H9 (cell line): ENCODE measurements at regions not wholly inside any gene's neighbourhood (a gene's known extent, or its start where the extent isn't known, plus 50 kb on each side); places are given as distances from the start of the nearest gene placed in this dataset.
A peak's percentile ranks its signal among the peaks of the same experiment; 100 is the strongest.

Experiments used
- DNase-seq: peaks from one replicate; pipeline ENCODE4 v3.0.0-alpha.2; 2017
- H2AFZ ChIP-seq: one replicate; pipeline ENCODE4 v1.6.1; 2013; ENCODE audit warnings: mild to moderate bottlenecking, low read length, control low read depth, moderate library complexity
- H2AK5ac ChIP-seq: 2 replicates; pipeline ENCODE4 v1.6.1; 2013; ENCODE audit warnings: low read length, control low read depth, mixed read lengths; ENCODE audit not compliant: insufficient read length
- H2BK120ac ChIP-seq: one replicate; pipeline ENCODE4 v1.6.1; 2013; ENCODE audit warnings: low read depth, mild to moderate bottlenecking, low read length, control low read depth, inconsistent platforms; ENCODE audit not compliant: poor library complexity, severe bottlenecking
- H2BK12ac ChIP-seq: 2 replicates; pipeline ENCODE4 v1.6.1; 2013; ENCODE audit warnings: low read length, control low read depth, mixed read lengths, low read depth; ENCODE audit not compliant: insufficient read length
- H2BK15ac ChIP-seq: 2 replicates; pipeline ENCODE4 v1.6.1; 2013; ENCODE audit warnings: low read depth, low read length, control low read depth
- H2BK20ac ChIP-seq: one replicate; pipeline ENCODE4 v1.6.1; 2013; ENCODE audit warnings: low read depth, mild to moderate bottlenecking, low read length, control low read depth, inconsistent platforms; ENCODE audit not compliant: poor library complexity, severe bottlenecking
- H2BK5ac ChIP-seq: 2 replicates; pipeline ENCODE4 v1.6.1; 2013; ENCODE audit warnings: low read length, control low read depth, mixed read lengths; ENCODE audit not compliant: insufficient read length
- H3K14ac ChIP-seq: 2 replicates; pipeline ENCODE4 v1.6.1; 2013; ENCODE audit warnings: low read length, control low read depth; ENCODE audit not compliant: insufficient read depth
- H3K18ac ChIP-seq: 2 replicates; pipeline ENCODE4 v1.6.1; 2013; ENCODE audit warnings: low read depth, mild to moderate bottlenecking, mixed read lengths, low read length, control low read depth; ENCODE audit not compliant: insufficient read length
- H3K23ac ChIP-seq: 2 replicates; pipeline ENCODE4 v1.6.1; 2013; ENCODE audit warnings: low read length, control low read depth, mixed read lengths, low read depth; ENCODE audit not compliant: insufficient read length
- H3K23me2 ChIP-seq: 2 replicates; pipeline ENCODE4 v1.6.1; 2013; ENCODE audit warnings: low read depth, mild to moderate bottlenecking, mixed read lengths, low read length, control low read depth; ENCODE audit not compliant: insufficient read length, poor library complexity, severe bottlenecking
- H3K27ac ChIP-seq: 2 replicates; pipeline ENCODE4 v1.5.1; 2013; ENCODE audit warnings: low read length, control low read depth, mixed read lengths, low read depth; ENCODE audit not compliant: insufficient read length
- H3K27me3 ChIP-seq: 2 replicates; pipeline ENCODE4 v1.6.1; 2013; ENCODE audit warnings: low read length, control low read depth, inconsistent platforms; ENCODE audit not compliant: insufficient read depth
- H3K4ac ChIP-seq: 2 replicates; pipeline ENCODE4 v1.6.1; 2013; ENCODE audit warnings: low read depth, mild to moderate bottlenecking, control low read depth, inconsistent platforms, low read length, moderate library complexity
- H3K4me1 ChIP-seq: 2 replicates; pipeline ENCODE4 v1.6.1; 2013; ENCODE audit warnings: low read length, control low read depth, inconsistent platforms; ENCODE audit not compliant: insufficient read depth
- H3K4me2 ChIP-seq: 2 replicates; pipeline ENCODE4 v1.6.1; 2013; ENCODE audit warnings: low read length, control low read depth, mixed read lengths; ENCODE audit not compliant: insufficient read length, insufficient read depth
- H3K56ac ChIP-seq: 2 replicates; pipeline ENCODE4 v1.6.1; 2013; ENCODE audit warnings: low read depth, mild to moderate bottlenecking, mixed read lengths, low read length, control low read depth; ENCODE audit not compliant: insufficient read length
- H3K79me1 ChIP-seq: 2 replicates; pipeline ENCODE4 v1.6.1; 2013; ENCODE audit warnings: low read depth, mild to moderate bottlenecking, moderate library complexity, low read length, control low read depth, inconsistent platforms; ENCODE audit not compliant: insufficient read depth, poor library complexity, severe bottlenecking
- H3K79me2 ChIP-seq: 2 replicates; pipeline ENCODE4 v1.6.1; 2013; ENCODE audit warnings: low read length, control low read depth, inconsistent platforms; ENCODE audit not compliant: insufficient read depth
- H3K9ac ChIP-seq: 2 replicates; pipeline ENCODE4 v1.6.1; 2013; ENCODE audit warnings: low read length, control low read depth, mixed read lengths; ENCODE audit not compliant: insufficient read length; ENCODE audit errors: extremely low read depth
- H3K9me3 ChIP-seq: one replicate; pipeline ENCODE4 v1.6.1; 2013; ENCODE audit warnings: low read depth, low read length, inconsistent platforms; ENCODE audit not compliant: control insufficient read depth
- H3T11ph ChIP-seq: one replicate; pipeline ENCODE4 v1.6.1; 2013; ENCODE audit warnings: mild to moderate bottlenecking, low read length, control low read depth, inconsistent platforms
- H4K20me1 ChIP-seq: one replicate; pipeline ENCODE4 v1.6.1; 2013; ENCODE audit not compliant: control insufficient read depth, insufficient read length, insufficient read depth
- H4K5ac ChIP-seq: 2 replicates; pipeline ENCODE4 v1.6.1; 2013; ENCODE audit warnings: low read depth, mild to moderate bottlenecking, mixed read lengths, low read length, control low read depth; ENCODE audit not compliant: insufficient read length
- H4K8ac ChIP-seq: replicated peaks from 2 replicates; pipeline ENCODE4 v1.6.1; 2013; ENCODE audit warnings: low read length, control low read depth, mixed read lengths, low read depth; ENCODE audit not compliant: insufficient read length
- H4K91ac ChIP-seq: 2 replicates; pipeline ENCODE4 v1.6.1; 2013; ENCODE audit warnings: low read depth, mild to moderate bottlenecking, moderate library complexity, mixed read lengths, low read length, control low read depth; ENCODE audit not compliant: insufficient read length
- H3K27ac Mint-ChIP-seq, 3 experiments: 2 replicates in 2 of 3; 3 replicates in 1 of 3; pipeline ENCODE4 v1.8.0; 2020 to 2021; ENCODE audit warnings: mixed read lengths in 3 of 3, mild to moderate bottlenecking in 1 of 3, moderate library complexity in 1 of 3
- H3K27me3 Mint-ChIP-seq: 2 replicates; pipeline ENCODE4 v1.8.0; 2021; ENCODE audit warnings: low read depth, mild to moderate bottlenecking, moderate library complexity, mixed read lengths
- H3K36me3 Mint-ChIP-seq, 3 experiments: 2 replicates in 2 of 3; 3 replicates in 1 of 3; pipeline ENCODE4 v1.8.0; 2020 to 2021; ENCODE audit warnings: low read depth in 3 of 3, mixed read lengths in 3 of 3; ENCODE audit not compliant: insufficient read depth in 1 of 3
- H3K4me1 Mint-ChIP-seq, 2 experiments: 2 replicates each; pipeline ENCODE4 v1.8.0; 2020; ENCODE audit warnings: mixed read lengths in 2 of 2
- H3K4me3 Mint-ChIP-seq, 2 experiments: 2 replicates in 1 of 2; 3 replicates in 1 of 2; pipeline ENCODE4 v1.8.0; 2020 to 2021; ENCODE audit warnings: mild to moderate bottlenecking in 2 of 2, mixed read lengths in 2 of 2, moderate library complexity in 1 of 2
- H3K9me3 Mint-ChIP-seq, 2 experiments: 2 replicates in 1 of 2; 3 replicates in 1 of 2; pipeline ENCODE4 v1.8.0; 2020; ENCODE audit warnings: mild to moderate bottlenecking in 2 of 2, mixed read lengths in 2 of 2, moderate library complexity in 1 of 2
- CTCF ChIP-seq: fragments of 200-600 bp; sonication (generic); conservative IDR thresholded peaks from 3 replicates; pipeline ENCODE4 v1.8.0; 2021; ENCODE audit warnings: antibody characterized with exemption, mild to moderate bottlenecking
- WGBS: extraction: QIAGEN DNeasy Blood & Tissue Kit; methylation state at CpG from one replicate; pipeline ENCODE4 v1.1.7; 2013; ENCODE audit warnings: missing lambda C conversion rate, low lambda C conversion rate, mixed read lengths; ENCODE audit not compliant: insufficient read length; ENCODE audit errors: extremely low coverage; 5-methylcytosine and 5-hydroxymethylcytosine counted together

- Histone ChIP-seq H3K56ac (no peak overlapping the region), H2AK5ac (no peak overlapping the region), H2BK120ac (no peak overlapping the region), H3K27ac (no peak overlapping the region), H3K27me3 (no peaks in the 10 kb centered on the region), H2BK5ac (no peak overlapping the region), H3K79me1 (no peaks in the 10 kb centered on the region), H2AFZ (no peak overlapping the region), H3K9me3 (no peaks in the 10 kb centered on the region), H3T11ph (no peak overlapping the region), H2BK20ac (no peak overlapping the region), H3K23ac (no peak overlapping the region), H3K23me2 (no peaks in the 10 kb centered on the region), H3K79me2 (no peaks in the 10 kb centered on the region), H2BK12ac (no peak overlapping the region), H3K18ac (no peak overlapping the region), H4K20me1 (no peaks in the 10 kb centered on the region), H3K14ac (no peak overlapping the region), H3K4me1 (no peaks in the 10 kb centered on the region), H3K4me2 (no peak overlapping the region), H4K91ac (no peak overlapping the region), H3K9ac (no peak overlapping the region), H4K5ac (no peak overlapping the region), H2BK15ac (no peak overlapping the region), H4K8ac (no peak overlapping the region), H3K4ac (no peak overlapping the region)
- Mint-ChIP-seq H3K9me3 (peaks cover 0 to 6% of the 10 kb centered on the region in 2 experiments; a peak in 4 of 5 replicates), H3K4me1 (peaks cover 22 to 25% of the 10 kb centered on the region in 2 experiments), H3K27me3 (peaks cover 16% of the 10 kb centered on the region), H3K4me3 (no peak overlapping the region; a peak in 1 of 5 replicates), H3K36me3 (peaks cover 0 to 4% (median 0%) of the 10 kb centered on the region in 3 experiments; a peak in 3 of 7 replicates), H3K27ac (peak overlapping the region in 1 of 3 experiments; percentile 44; a peak in 2 of 7 replicates)
- DNase-seq: no peak
- TF ChIP-seq CTCF: no peak
- 100% methylated on average over 2 of the region's 2 CpGs for WGBS
These were observed 301.1 kb downstream of the ABCC12 start for GRCh38 chr16:47854737-47855136.
